VCaP (cell line): ENCODE measurements at regions not wholly inside any gene's neighbourhood (a gene's known extent, or its start where the extent isn't known, plus 50 kb on each side); places are given as distances from the start of the nearest gene placed in this dataset.
A peak's percentile ranks its signal among the peaks of the same experiment; 100 is the strongest.

ENCODE experiments used
- H3K27ac ChIP-seq: fragments of 450-650 bp; 2 replicates; pipeline ENCODE4 v1.5.1; 2017
- CTCF ChIP-seq: fragments of 450-650 bp; conservative IDR thresholded peaks from 2 replicates; pipeline ENCODE4 v1.5.1; 2017; ENCODE audit warnings: mild to moderate bottlenecking, moderate library complexity

GRCh38 chr5:169474226-169474625 lies 109.3 kb upstream of the SPDL1 start:
- TF ChIP-seq CTCF, result no peak
- H3K27ac ChIP-seq, result no peak overlapping the region

GRCh38 chr5:169472544-169472943 lies 111.0 kb upstream of the SPDL1 start:
- no peak overlapping the region for H3K27ac ChIP-seq
- no peak for TF ChIP-seq CTCF

- H3K27ac ChIP-seq, result no peak overlapping the region
- TF ChIP-seq CTCF, result no peak
Observed at GRCh38 chr5:169471021-169471420, 112.6 kb upstream of the SPDL1 start.

- TF ChIP-seq CTCF, result no peak
- H3K27ac ChIP-seq, result peak overlapping the region; percentile 58
Observed at GRCh38 chr5:169467041-169467771, 116.4 kb upstream of the SPDL1 start.

- TF ChIP-seq CTCF, result no peak
Observed at GRCh38 chr5:169460896-169461295, 122.7 kb upstream of the SPDL1 start.

GRCh38 chr5:169460123-169460522 lies 123.5 kb upstream of the SPDL1 start:
- no peak overlapping the region for H3K27ac ChIP-seq
- no peak for TF ChIP-seq CTCF

More at GRCh38 chr5:169460896-169461295, 122.7 kb upstream of the SPDL1 start:
- no peak overlapping the region for H3K27ac ChIP-seq

GRCh38 chr5:169458221-169458620 lies 125.4 kb upstream of the SPDL1 start:
- no peak overlapping the region for H3K27ac ChIP-seq
- no peak for TF ChIP-seq CTCF
